Central memory CD4-positive, alpha-beta T cell (primary cell): ENCODE measurements at regions not wholly inside any gene's neighbourhood (a gene's known extent, or its start where the extent isn't known, plus 50 kb on each side); places are given as distances from the start of the nearest gene placed in this dataset.
"Not testable (repeated sequence)": the region's sequence is repeated elsewhere in the genome, so short reads cannot be mapped to it uniquely, and the experiment has no call there.

Source experiments
- DNase-seq: peaks from one replicate; pipeline ENCODE4 v3.0.0; 2022

- DNase-seq: no peak
Observed at GRCh38 chr4:138609943-138610350, 367.8 kb upstream of the SLC7A11 start.

- DNase-seq: no peak
Observed at GRCh38 chr4:138604556-138604955, 362.4 kb upstream of the SLC7A11 start.

GRCh38 chr4:138602664-138603063, 360.5 kb upstream of the SLC7A11 start:
- no peak for DNase-seq

- no peak for DNase-seq
Observed at GRCh38 chr4:138599965-138600364, 357.8 kb upstream of the SLC7A11 start.

- no peak for DNase-seq
Observed at GRCh38 chr4:138598226-138598625, 356.1 kb upstream of the SLC7A11 start.

GRCh38 chr4:138596896-138597295, 354.7 kb upstream of the SLC7A11 start:
- no peak for DNase-seq

GRCh38 chr4:138595731-138596460, 353.7 kb upstream of the SLC7A11 start:
- DNase-seq: no peak

GRCh38 chr4:138595171-138595570, 353.0 kb upstream of the SLC7A11 start:
- DNase-seq: no peak

- DNase-seq: no peak
Observed at GRCh38 chr4:138592796-138593195, 350.6 kb upstream of the SLC7A11 start.

- no peak for DNase-seq
Observed at GRCh38 chr4:138591808-138592207, 349.7 kb upstream of the SLC7A11 start.

- DNase-seq: no peak
Observed at GRCh38 chr4:138588501-138588900, 346.4 kb upstream of the SLC7A11 start.

GRCh38 chr4:138579146-138579545, 337.0 kb upstream of the SLC7A11 start:
- no peak for DNase-seq

GRCh38 chr4:138577826-138578225, 335.7 kb upstream of the SLC7A11 start:
- not testable (repeated sequence) for DNase-seq

GRCh38 chr4:138577145-138577544, 335.0 kb upstream of the SLC7A11 start:
- DNase-seq: no peak

GRCh38 chr4:138576684-138577083, 334.5 kb upstream of the SLC7A11 start:
- no peak for DNase-seq

GRCh38 chr4:138573246-138573645, 331.1 kb upstream of the SLC7A11 start:
- DNase-seq: no peak

GRCh38 chr4:138572007-138572406, 329.9 kb upstream of the SLC7A11 start:
- no peak for DNase-seq

GRCh38 chr4:138567696-138568095, 325.5 kb upstream of the SLC7A11 start:
- DNase-seq: no peak

- DNase-seq: no peak
Observed at GRCh38 chr4:138565576-138565975, 323.4 kb upstream of the SLC7A11 start.

- DNase-seq: no peak
Observed at GRCh38 chr4:138562544-138562991, 320.4 kb upstream of the SLC7A11 start.

GRCh38 chr4:138561906-138562305, 319.8 kb upstream of the SLC7A11 start:
- DNase-seq: no peak

- DNase-seq: no peak
Observed at GRCh38 chr4:138561276-138561880, 319.2 kb upstream of the SLC7A11 start.

- DNase-seq: no peak
Observed at GRCh38 chr4:138560448-138560847, 318.3 kb upstream of the SLC7A11 start.

- no peak for DNase-seq
Observed at GRCh38 chr4:138558886-138559285, 316.7 kb upstream of the SLC7A11 start.

- no peak for DNase-seq
Observed at GRCh38 chr4:138555584-138555983, 313.4 kb upstream of the SLC7A11 start.
